ENCODE measurements at regions not wholly inside any gene's neighbourhood (a gene's known extent, or its start where the extent isn't known, plus 50 kb on each side); places are given as distances from the start of the nearest gene placed in this dataset.

- Mint-ChIP-seq H3K27ac (no peak overlapping the region), H3K4me1 (peaks cover 8% of the 10 kb centered on the region in 2 experiments), H3K36me3 (ENCODE audit: insufficient read depth in 1 of 3, low read depth in 3 of 3) (peaks cover 2 to 3% (median 2%) of the 10 kb centered on the region in 3 experiments; a peak in 3 of 7 replicates), H3K9me3 (peaks cover 2 to 13% of the 10 kb centered on the region in 2 experiments; a peak in 4 of 5 replicates), H3K27me3 (ENCODE audit: low read depth) (no peaks in the 10 kb centered on the region), H3K4me3 (no peak overlapping the region)
- H3K27ac ChIP-seq (ENCODE audit: insufficient read length, low read depth, low read length) = no peak overlapping the region
- no peak overlapping the region for H2AK5ac ChIP-seq (ENCODE audit: insufficient read length, low read length)
- no peaks in the 10 kb centered on the region for H3K9me3 ChIP-seq (ENCODE audit: control insufficient read depth, low read depth, low read length)
- no peak overlapping the region for H2AFZ ChIP-seq (ENCODE audit: low read length)
- no peaks in the 10 kb centered on the region for H3K79me2 ChIP-seq (ENCODE audit: insufficient read depth, low read length)
- H2BK5ac ChIP-seq (ENCODE audit: insufficient read length, low read length) = no peak overlapping the region
- no peaks in the 10 kb centered on the region for H4K20me1 ChIP-seq (ENCODE audit: control insufficient read depth, insufficient read depth, insufficient read length)
- no peak for TF ChIP-seq CTCF (conservative IDR thresholded peaks at IDR 0.05)
- no peak overlapping the region for H3K14ac ChIP-seq (ENCODE audit: insufficient read depth, low read length)
- H3K9ac ChIP-seq (ENCODE audit: extremely low read depth, insufficient read length, low read length) = no peak overlapping the region
- no peak overlapping the region for H2BK120ac ChIP-seq (ENCODE audit: low read depth, low read length, poor library complexity, severe bottlenecking)
- H2BK12ac ChIP-seq (ENCODE audit: insufficient read length, low read depth, low read length) = no peak overlapping the region
- no peak overlapping the region for H4K5ac ChIP-seq (ENCODE audit: insufficient read length, low read depth, low read length)
- H2BK15ac ChIP-seq (ENCODE audit: low read depth, low read length) = no peak overlapping the region
- DNase-seq = no peak
- no peak overlapping the region for H4K8ac ChIP-seq (replicated peaks; ENCODE audit: insufficient read length, low read depth, low read length)
- no peaks in the 10 kb centered on the region for H3K23me2 ChIP-seq (ENCODE audit: insufficient read length, low read depth, low read length, poor library complexity, severe bottlenecking)
- no peak overlapping the region for H3K23ac ChIP-seq (ENCODE audit: insufficient read length, low read depth, low read length)
- no peak overlapping the region for H2BK20ac ChIP-seq (ENCODE audit: low read depth, low read length, poor library complexity, severe bottlenecking)
- no peak overlapping the region for H3K4me2 ChIP-seq (ENCODE audit: insufficient read depth, insufficient read length, low read length)
- 0 out of 2 replicates have a peak, but pooled peaks cover under 1% of the 10 kb centered on the region for H3K4me1 ChIP-seq (ENCODE audit: insufficient read depth, low read length)
- H3T11ph ChIP-seq (ENCODE audit: low read length) = no peak overlapping the region
- H3K18ac ChIP-seq (ENCODE audit: insufficient read length, low read depth, low read length) = no peak overlapping the region
- no peaks in the 10 kb centered on the region for H3K27me3 ChIP-seq (ENCODE audit: insufficient read depth, low read length)
- no peak overlapping the region for H3K4ac ChIP-seq (ENCODE audit: low read depth, low read length)
- H3K56ac ChIP-seq (ENCODE audit: insufficient read length, low read depth, low read length) = no peak overlapping the region
- H4K91ac ChIP-seq (ENCODE audit: insufficient read length, low read depth, low read length) = no peak overlapping the region
- H3K79me1 ChIP-seq (ENCODE audit: insufficient read depth, low read depth, low read length, poor library complexity, severe bottlenecking) = no peaks in the 10 kb centered on the region
Observed at GRCh38 chr4:147192679-147193078, 247.0 kb upstream of the TTC29 start.

All from H9 (cell line).